Activated CD8-positive, alpha-beta T cell treated with anti-CD3 and anti-CD28 coated beads for 36 hours (primary cell): ENCODE measurements at regions not wholly inside any gene's neighbourhood (a gene's known extent, or its start where the extent isn't known, plus 50 kb on each side); places are given as distances from the start of the nearest gene placed in this dataset.

Experiments used
- ATAC-seq: fragments of 200-7000 bp; cut with Tn5 transposase; one replicate; pipeline ENCODE4 v1.10.0; 2021; ENCODE audit warnings: mild to moderate bottlenecking, moderate library complexity
- CTCF ChIA-PET: fragments of 350-600 bp; sonication (Branson Sonifier 250); formaldehyde crosslinking; loops from one replicate; lab custom pipeline; 2021; ENCODE audit warnings: antibody characterized with exemption; lab: Charles Lee
- POLR2A ChIA-PET: fragments of 350-600 bp; sonication (Branson Sonifier 250); formaldehyde crosslinking; loops from one replicate; lab custom pipeline; 2021; ENCODE audit warnings: antibody characterized with exemption; lab: Charles Lee
- DNase-seq: peaks from one replicate; pipeline ENCODE4 v3.0.0-alpha.2; 2020
- H3K27ac Mint-ChIP-seq: one replicate; pipeline ENCODE4 v1.8.0; 2021; ENCODE audit warnings: mild to moderate bottlenecking, mixed read lengths
- H3K27me3 Mint-ChIP-seq: one replicate; pipeline ENCODE4 v1.8.0; 2021; ENCODE audit warnings: mixed read lengths
- H3K36me3 Mint-ChIP-seq: one replicate; pipeline ENCODE4 v1.8.0; 2021; ENCODE audit warnings: low read depth, mixed read lengths
- H3K4me1 Mint-ChIP-seq: one replicate; pipeline ENCODE4 v1.8.0; 2021; ENCODE audit warnings: low read depth, mixed read lengths
- H3K4me3 Mint-ChIP-seq: one replicate; pipeline ENCODE4 v1.8.0; 2021; ENCODE audit warnings: mild to moderate bottlenecking, moderate library complexity, mixed read lengths
- H3K9me3 Mint-ChIP-seq: one replicate; pipeline ENCODE4 v1.8.0; 2021; ENCODE audit warnings: mixed read lengths
- intact Hi-C: fragments of 100-400 bp; cut with micrococcal nuclease; formaldehyde crosslinking; loops from one replicate; pipeline ENCODE4 v1.10.0; 2022
- TF ChIP-seq, protein P1 (sequence below): fragments of 200-600 bp; IDR thresholded peaks from one replicate; pipeline ENCODE4 v1.8.0; 2022; ENCODE audit warnings: antibody characterized with exemption, mild to moderate bottlenecking

DNA sequence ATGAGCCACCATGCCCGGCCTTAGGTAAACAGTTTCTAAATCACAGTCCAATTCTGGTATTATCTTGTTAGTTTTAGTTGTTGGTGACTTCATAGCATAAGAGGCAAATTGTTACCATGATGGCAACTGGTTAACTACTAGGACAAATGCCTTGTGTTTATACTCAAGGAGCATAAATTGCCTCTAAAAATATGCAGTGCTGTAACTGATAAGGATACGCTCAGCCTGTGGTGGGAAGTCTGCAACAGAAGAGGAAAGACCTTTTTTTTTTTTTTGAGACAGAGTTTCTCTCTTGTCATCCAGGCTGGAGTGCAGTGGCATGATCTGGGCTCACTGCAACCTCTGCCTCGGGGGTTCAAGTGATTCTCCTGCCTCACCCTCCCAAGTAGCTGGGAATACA is 311.9 kb upstream of the ARGLU1 start:
- no peaks in the 10 kb centered on the region for H3K27me3 Mint-ChIP-seq
- no peaks in the 10 kb centered on the region for H3K36me3 Mint-ChIP-seq
- intact Hi-C loops, result no loop called here
- ChIA-PET CTCF (no interaction called here), POLR2A (no interaction called here)
- H3K27ac Mint-ChIP-seq, result no peak overlapping the region
- no peaks in the 10 kb centered on the region for H3K9me3 Mint-ChIP-seq
- ATAC-seq, result no peak
- H3K4me3 Mint-ChIP-seq, result no peak overlapping the region
- no peaks in the 10 kb centered on the region for H3K4me1 Mint-ChIP-seq
- no peak for DNase-seq
- TF ChIP-seq, protein P1, sequence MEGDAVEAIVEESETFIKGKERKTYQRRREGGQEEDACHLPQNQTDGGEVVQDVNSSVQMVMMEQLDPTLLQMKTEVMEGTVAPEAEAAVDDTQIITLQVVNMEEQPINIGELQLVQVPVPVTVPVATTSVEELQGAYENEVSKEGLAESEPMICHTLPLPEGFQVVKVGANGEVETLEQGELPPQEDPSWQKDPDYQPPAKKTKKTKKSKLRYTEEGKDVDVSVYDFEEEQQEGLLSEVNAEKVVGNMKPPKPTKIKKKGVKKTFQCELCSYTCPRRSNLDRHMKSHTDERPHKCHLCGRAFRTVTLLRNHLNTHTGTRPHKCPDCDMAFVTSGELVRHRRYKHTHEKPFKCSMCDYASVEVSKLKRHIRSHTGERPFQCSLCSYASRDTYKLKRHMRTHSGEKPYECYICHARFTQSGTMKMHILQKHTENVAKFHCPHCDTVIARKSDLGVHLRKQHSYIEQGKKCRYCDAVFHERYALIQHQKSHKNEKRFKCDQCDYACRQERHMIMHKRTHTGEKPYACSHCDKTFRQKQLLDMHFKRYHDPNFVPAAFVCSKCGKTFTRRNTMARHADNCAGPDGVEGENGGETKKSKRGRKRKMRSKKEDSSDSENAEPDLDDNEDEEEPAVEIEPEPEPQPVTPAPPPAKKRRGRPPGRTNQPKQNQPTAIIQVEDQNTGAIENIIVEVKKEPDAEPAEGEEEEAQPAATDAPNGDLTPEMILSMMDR, result no peak

DNA sequence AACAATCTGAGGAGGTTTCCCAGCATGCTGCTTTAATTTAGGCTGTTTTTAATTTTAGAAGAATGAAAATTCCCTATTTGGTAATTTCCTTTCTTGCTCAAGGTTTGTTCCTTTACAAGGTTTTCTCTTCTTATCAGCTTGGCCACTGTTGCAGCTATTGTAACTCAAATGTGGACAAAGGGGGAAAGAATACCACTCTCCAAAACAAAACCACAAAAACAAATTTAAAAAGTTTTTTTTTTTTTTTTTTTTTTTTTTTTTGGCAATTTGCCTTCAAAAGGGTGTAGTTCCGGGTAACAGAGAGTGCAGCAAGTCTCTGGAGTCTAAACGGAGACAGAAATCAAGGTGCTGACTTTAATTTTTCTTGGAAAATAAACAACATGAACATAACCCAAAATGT is 306.4 kb upstream of the ARGLU1 start:
- Mint-ChIP-seq H3K27ac (no peak overlapping the region), H3K27me3 (no peaks in the 10 kb centered on the region), H3K4me3 (no peak overlapping the region), H3K9me3 (no peaks in the 10 kb centered on the region), H3K36me3 (no peaks in the 10 kb centered on the region), H3K4me1 (no peaks in the 10 kb centered on the region)
- TF ChIP-seq, protein P1, result no peak
- intact Hi-C loops, result no loop called here
- DNase-seq, result no peak
- CTCF ChIA-PET, result no interaction called here
- POLR2A ChIA-PET, result no interaction called here
- no peak for ATAC-seq

DNA sequence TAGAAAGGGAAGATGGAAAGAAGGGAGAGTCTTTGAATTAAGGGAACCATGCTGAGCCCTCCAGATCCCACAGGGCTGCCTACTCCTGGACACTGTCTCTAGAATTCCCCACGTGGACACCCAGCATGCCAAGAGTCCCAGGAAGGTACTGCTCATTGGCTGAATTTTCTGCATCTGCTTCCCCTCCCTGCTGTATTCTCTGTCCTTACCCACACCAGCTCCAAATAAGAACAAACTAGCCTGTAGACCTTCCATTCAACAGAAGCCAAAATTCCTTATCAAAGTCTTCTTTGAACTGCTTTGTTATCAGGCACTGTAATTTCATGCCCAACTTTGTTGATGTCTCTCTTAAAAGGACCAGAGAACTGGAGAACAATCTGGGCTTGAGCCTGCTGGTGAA is 305.9 kb upstream of the ARGLU1 start:
- Mint-ChIP-seq H3K9me3 (no peaks in the 10 kb centered on the region), H3K4me1 (no peaks in the 10 kb centered on the region), H3K4me3 (no peak overlapping the region), H3K36me3 (no peaks in the 10 kb centered on the region), H3K27me3 (no peaks in the 10 kb centered on the region), H3K27ac (no peak overlapping the region)
- intact Hi-C loops, result no loop called here
- ChIA-PET CTCF (no interaction called here), POLR2A (no interaction called here)
- ATAC-seq (no peak), DNase-seq (no peak)
- TF ChIP-seq, protein P1, result no peak

DNA sequence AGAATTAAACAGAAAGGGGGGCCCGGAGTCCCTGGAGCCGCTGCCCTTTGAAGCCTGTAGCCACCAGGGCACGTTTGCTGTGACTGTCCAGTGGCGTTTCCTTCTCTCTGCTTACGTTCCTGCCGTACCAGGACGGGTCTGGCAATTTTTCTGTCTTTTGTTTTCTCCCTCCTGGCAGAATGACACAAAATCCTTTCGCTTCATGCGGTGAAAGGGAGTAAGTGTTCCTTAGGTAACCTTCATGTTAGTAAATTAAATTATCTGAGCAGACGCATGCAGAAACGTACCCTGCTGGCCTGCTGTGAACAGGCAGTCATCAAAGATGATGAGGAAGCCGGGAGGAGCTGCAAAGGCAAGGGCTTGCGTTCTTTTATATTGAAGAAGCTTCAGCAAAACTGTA is 299.3 kb upstream of the ARGLU1 start:
- DNase-seq, result no peak
- H3K9me3 Mint-ChIP-seq, result no peaks in the 10 kb centered on the region

DNA sequence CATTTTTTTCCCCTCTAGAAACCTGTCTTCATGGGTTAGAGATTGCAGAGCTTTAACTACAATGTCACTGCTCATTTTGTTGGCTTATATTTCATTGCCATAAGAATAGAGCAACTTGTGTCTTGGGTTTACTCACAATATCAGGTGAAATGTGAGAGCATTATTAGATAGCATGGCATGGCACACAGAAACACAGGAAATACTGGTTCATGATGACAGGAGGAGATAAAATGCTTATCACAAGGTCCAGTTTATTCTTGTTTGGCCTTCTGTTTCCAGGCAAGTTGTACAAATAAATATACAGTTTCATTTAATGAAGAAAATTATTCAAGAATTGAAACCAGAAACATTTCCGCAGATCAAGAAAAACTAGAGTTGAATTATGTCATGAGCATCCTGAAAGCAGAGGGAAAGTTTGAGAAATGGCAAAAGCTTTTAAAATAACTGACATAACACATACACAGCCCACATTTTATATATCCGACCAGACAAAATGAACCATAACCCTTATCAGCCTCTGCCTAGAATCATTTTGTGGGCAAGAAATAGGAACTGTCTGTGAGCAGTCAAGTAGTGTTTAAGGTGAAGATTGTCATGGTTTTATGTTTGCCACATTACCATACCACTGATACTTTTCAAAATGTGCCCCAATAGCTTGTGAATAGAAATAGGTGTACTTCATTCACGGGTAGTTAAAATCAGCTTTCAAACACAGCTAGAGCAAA is 297.9 kb upstream of the ARGLU1 start:
- H3K27me3 Mint-ChIP-seq, result peaks cover 7% of the 10 kb centered on the region
- TF ChIP-seq, protein P1, result no peak
- no peaks in the 10 kb centered on the region for H3K9me3 Mint-ChIP-seq
- ATAC-seq, result no peak
- DNase-seq, result no peak
- H3K4me1 Mint-ChIP-seq, result no peaks in the 10 kb centered on the region
- POLR2A ChIA-PET, result no interaction called here
- no peak overlapping the region for H3K4me3 Mint-ChIP-seq
- intact Hi-C loops, result no loop called here
- no peaks in the 10 kb centered on the region for H3K36me3 Mint-ChIP-seq
- CTCF ChIA-PET, result no interaction called here
- no peak overlapping the region for H3K27ac Mint-ChIP-seq

More for the DNA sequence above, 299.3 kb upstream of the ARGLU1 start:
- Mint-ChIP-seq H3K36me3 (no peaks in the 10 kb centered on the region), H3K27ac (no peak overlapping the region), H3K4me1 (no peaks in the 10 kb centered on the region), H3K4me3 (no peak overlapping the region), H3K27me3 (peaks cover 7% of the 10 kb centered on the region)
- CTCF ChIA-PET, result no interaction called here
- ATAC-seq, result no peak
- intact Hi-C loops, result no loop called here
- POLR2A ChIA-PET, result no interaction called here
- TF ChIP-seq, protein P1, result no peak
